WTC11 (cell line): ENCODE measurements at regions not wholly inside any gene's neighbourhood (a gene's known extent, or its start where the extent isn't known, plus 50 kb on each side); places are given as distances from the start of the nearest gene placed in this dataset.
A peak's percentile ranks its signal among the peaks of the same experiment; 100 is the strongest.

ENCODE experiments used
- ATAC-seq: fragments of 200-7000 bp; cut with Tn5 transposase; 2 replicates; pipeline ENCODE4 v1.10.0; 2021; ENCODE audit warnings: mild to moderate bottlenecking, moderate library complexity
- CTCF ChIA-PET: fragments of 300-600 bp; sonication (Branson Sonifier 250); formaldehyde crosslinking; loops from one replicate; lab custom pipeline; 2021; ENCODE audit warnings: antibody characterized with exemption; lab: Charles Lee
- POLR2A ChIA-PET: fragments of 350-600 bp; sonication (Branson Sonifier 250); formaldehyde crosslinking; loops from one replicate; lab custom pipeline; 2021; ENCODE audit warnings: antibody characterized with exemption; lab: Charles Lee
- DNase-seq: peaks from one replicate; pipeline ENCODE4 v3.0.0; 2021; ENCODE audit warnings: low spot score
- H3K27ac Mint-ChIP-seq: 2 replicates; pipeline ENCODE4 v1.8.0; 2021; ENCODE audit warnings: mixed read lengths
- H3K27me3 Mint-ChIP-seq: 2 replicates; pipeline ENCODE4 v1.8.0; 2021; ENCODE audit warnings: low read depth, mild to moderate bottlenecking, moderate library complexity, mixed read lengths
- H3K36me3 Mint-ChIP-seq: 2 replicates; pipeline ENCODE4 v1.8.0; 2021; ENCODE audit warnings: mixed read lengths
- H3K4me1 Mint-ChIP-seq: 2 replicates; pipeline ENCODE4 v1.8.0; 2022; ENCODE audit warnings: mixed read lengths
- H3K4me3 Mint-ChIP-seq: 2 replicates; pipeline ENCODE4 v1.8.0; 2021; ENCODE audit warnings: mild to moderate bottlenecking, moderate library complexity, mixed read lengths
- H3K9me3 Mint-ChIP-seq: 2 replicates; pipeline ENCODE4 v1.8.0; 2021; ENCODE audit warnings: mixed read lengths
- ATF1 ChIP-seq: sonication (generic); formaldehyde crosslinking; IDR thresholded peaks from 2 replicates; pipeline ENCODE4 v1.8.1; 2023; ENCODE audit warnings: mild to moderate bottlenecking, moderate library complexity, missing genetic modification reagents
- CREB1 ChIP-seq: sonication (generic); formaldehyde crosslinking; IDR thresholded peaks from 2 replicates; pipeline ENCODE4 v1.8.0; 2023; ENCODE audit warnings: mild to moderate bottlenecking, missing genetic modification reagents
- ESRRA ChIP-seq: sonication (generic); formaldehyde crosslinking; IDR thresholded peaks from 2 replicates; pipeline ENCODE4 v1.8.1; 2022; ENCODE audit warnings: mild to moderate bottlenecking, missing genetic modification reagents, borderline replicate concordance
- FOXP1 ChIP-seq: sonication (generic); formaldehyde crosslinking; IDR thresholded peaks from 2 replicates; pipeline ENCODE4 v1.8.0; 2022; ENCODE audit warnings: missing genetic modification reagents, mild to moderate bottlenecking, moderate library complexity, borderline replicate concordance
- GABPB1 ChIP-seq: sonication (generic); formaldehyde crosslinking; IDR thresholded peaks from 2 replicates; pipeline ENCODE4 v1.8.1; 2023; ENCODE audit warnings: mild to moderate bottlenecking, missing genetic modification reagents
- GTF2I ChIP-seq: fragments of 250-450 bp; sonication (Bioruptor Pico); conservative IDR thresholded peaks from 2 replicates; pipeline ENCODE4 v1.4.0; 2021; ENCODE audit warnings: mild to moderate bottlenecking
- IRF1 ChIP-seq: sonication (generic); formaldehyde crosslinking; IDR thresholded peaks from 2 replicates; pipeline ENCODE4 v1.8.0; 2023; ENCODE audit warnings: missing genetic modification reagents
- JUN ChIP-seq: sonication (generic); formaldehyde crosslinking; IDR thresholded peaks from 2 replicates; pipeline ENCODE4 v1.8.0; 2023; ENCODE audit warnings: mild to moderate bottlenecking, missing genetic modification reagents
- NR1H2 ChIP-seq: sonication (generic); formaldehyde crosslinking; IDR thresholded peaks from 2 replicates; pipeline ENCODE4 v1.9.0; 2021; ENCODE audit warnings: mild to moderate bottlenecking, moderate library complexity, missing genetic modification reagents
- NR3C1 ChIP-seq: sonication (generic); formaldehyde crosslinking; conservative IDR thresholded peaks from 2 replicates; pipeline ENCODE4 v1.8.1; 2023; ENCODE audit warnings: low read depth, mild to moderate bottlenecking, missing genetic modification reagents
- PRRX2 ChIP-seq: fragments of 250-450 bp; sonication (Bioruptor Pico); IDR thresholded peaks from 2 replicates; pipeline ENCODE4 v1.8.0; 2021; ENCODE audit warnings: mild to moderate bottlenecking
- RORB ChIP-seq: fragments of 250-450 bp; sonication (Bioruptor Pico); IDR thresholded peaks from 2 replicates; pipeline ENCODE4 v1.9.0; 2021; ENCODE audit warnings: mild to moderate bottlenecking
- SMAD3 ChIP-seq: sonication (generic); formaldehyde crosslinking; IDR thresholded peaks from 2 replicates; pipeline ENCODE4 v1.8.0; 2022; ENCODE audit warnings: missing genetic modification reagents, mild to moderate bottlenecking, borderline replicate concordance
- SMAD4 ChIP-seq: sonication (generic); formaldehyde crosslinking; IDR thresholded peaks from 2 replicates; pipeline ENCODE4 v1.8.0; 2022; ENCODE audit warnings: mild to moderate bottlenecking, missing genetic modification reagents
- TEAD1 ChIP-seq: sonication (generic); formaldehyde crosslinking; IDR thresholded peaks from 2 replicates; pipeline ENCODE4 v1.8.0; 2022; ENCODE audit warnings: mild to moderate bottlenecking, missing genetic modification reagents
- ZNF396 ChIP-seq: fragments of 250-450 bp; sonication (Bioruptor Pico); IDR thresholded peaks from 2 replicates; pipeline ENCODE4 v1.8.0; 2021; ENCODE audit warnings: mild to moderate bottlenecking, moderate library complexity, borderline replicate concordance
- TF ChIP-seq, protein P1 (sequence below): sonication (generic); formaldehyde crosslinking; IDR thresholded peaks from 2 replicates; pipeline ENCODE4 v1.8.1; 2023; ENCODE audit warnings: mild to moderate bottlenecking, missing genetic modification reagents, moderate library complexity
- TF ChIP-seq, protein P2 (sequence below): fragments of 250-450 bp; sonication (Bioruptor Pico); IDR thresholded peaks from 2 replicates; pipeline ENCODE4 v1.8.0; 2021; ENCODE audit warnings: mild to moderate bottlenecking
- TF ChIP-seq, protein P3 (sequence below): sonication (generic); formaldehyde crosslinking; IDR thresholded peaks from 2 replicates; pipeline ENCODE4 v1.8.0; 2022; ENCODE audit warnings: mild to moderate bottlenecking, missing genetic modification reagents
- TF ChIP-seq, protein P4 (sequence below): sonication (generic); formaldehyde crosslinking; IDR thresholded peaks from 2 replicates; pipeline ENCODE4 v1.8.1; 2022; ENCODE audit warnings: low read depth, missing genetic modification reagents, borderline replicate concordance

GRCh38 chr18:77365667-77366066, 116.0 kb downstream of the GALR1 start:
- Mint-ChIP-seq H3K4me1 (peaks cover 8% of the 10 kb centered on the region), H3K27ac (no peak overlapping the region), H3K9me3 (peaks cover 70% of the 10 kb centered on the region), H3K27me3 (peaks cover 4% of the 10 kb centered on the region; the same call in 1 of the 2 replicates), H3K36me3 (peaks cover 38% of the 10 kb centered on the region), H3K4me3 (no peak overlapping the region)
- TF ChIP-seq ZNF396 (no peak), IRF1 (CRISPR knock-in tag) (no peak), SMAD3 (CRISPR knock-in tag) (no peak), TEAD1 (CRISPR knock-in tag) (no peak), RORB (CRISPR knock-in tag) (no peak), SMAD4 (CRISPR knock-in tag) (no peak), NR1H2 (CRISPR knock-in tag) (no peak), PRRX2 (CRISPR knock-in tag) (no peak), ATF1 (CRISPR knock-in tag) (no peak), ESRRA (CRISPR knock-in tag) (no peak), FOXP1 (CRISPR knock-in tag) (no peak)
- TF ChIP-seq, protein P1, sequence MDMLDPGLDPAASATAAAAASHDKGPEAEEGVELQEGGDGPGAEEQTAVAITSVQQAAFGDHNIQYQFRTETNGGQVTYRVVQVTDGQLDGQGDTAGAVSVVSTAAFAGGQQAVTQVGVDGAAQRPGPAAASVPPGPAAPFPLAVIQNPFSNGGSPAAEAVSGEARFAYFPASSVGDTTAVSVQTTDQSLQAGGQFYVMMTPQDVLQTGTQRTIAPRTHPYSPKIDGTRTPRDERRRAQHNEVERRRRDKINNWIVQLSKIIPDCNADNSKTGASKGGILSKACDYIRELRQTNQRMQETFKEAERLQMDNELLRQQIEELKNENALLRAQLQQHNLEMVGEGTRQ (CRISPR knock-in tag) = no peak
- ChIA-PET POLR2A (no interaction called here), CTCF (no interaction called here)
- ATAC-seq = no peak
- no peak for DNase-seq

DNA sequence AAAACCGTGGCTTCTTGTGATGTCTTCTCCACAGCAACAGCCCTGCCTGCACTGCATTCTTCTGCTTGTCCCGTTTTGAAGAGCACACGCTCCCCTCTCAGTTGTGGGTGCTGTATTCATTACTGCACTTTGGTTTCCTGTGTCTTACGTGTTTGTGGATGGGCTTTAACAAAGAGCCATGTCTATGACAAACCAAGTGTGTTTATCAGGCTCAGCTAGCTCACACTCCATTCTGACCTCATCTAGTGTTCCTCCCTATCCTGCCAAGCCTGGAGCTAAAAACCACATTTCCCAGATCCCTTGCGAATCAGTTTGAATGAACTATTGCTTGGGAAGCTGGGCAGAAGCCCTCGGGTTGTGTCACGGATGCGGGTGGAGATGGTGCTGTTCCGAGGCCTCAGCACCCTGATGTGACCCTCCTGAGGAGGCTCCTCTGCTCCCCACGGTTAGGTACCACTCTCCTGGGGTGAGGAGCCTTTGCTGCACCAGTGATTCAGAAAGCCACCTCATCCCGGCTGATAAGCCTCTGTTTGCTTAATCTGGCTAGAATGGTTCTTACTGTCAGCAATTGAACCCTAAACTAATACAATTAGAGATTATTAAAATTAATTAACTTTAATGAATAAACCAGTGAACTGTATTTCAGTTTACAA, 116.5 kb downstream of the GALR1 start:
- Mint-ChIP-seq H3K4me1 (peaks cover 8% of the 10 kb centered on the region), H3K9me3 (peaks cover 65% of the 10 kb centered on the region), H3K27ac (no peak overlapping the region), H3K27me3 (peaks cover 4% of the 10 kb centered on the region; the same call in 1 of the 2 replicates), H3K4me3 (no peak overlapping the region), H3K36me3 (peaks cover 38% of the 10 kb centered on the region)
- ATAC-seq (no peak), DNase-seq (no peak)
- TF ChIP-seq, protein P2, sequence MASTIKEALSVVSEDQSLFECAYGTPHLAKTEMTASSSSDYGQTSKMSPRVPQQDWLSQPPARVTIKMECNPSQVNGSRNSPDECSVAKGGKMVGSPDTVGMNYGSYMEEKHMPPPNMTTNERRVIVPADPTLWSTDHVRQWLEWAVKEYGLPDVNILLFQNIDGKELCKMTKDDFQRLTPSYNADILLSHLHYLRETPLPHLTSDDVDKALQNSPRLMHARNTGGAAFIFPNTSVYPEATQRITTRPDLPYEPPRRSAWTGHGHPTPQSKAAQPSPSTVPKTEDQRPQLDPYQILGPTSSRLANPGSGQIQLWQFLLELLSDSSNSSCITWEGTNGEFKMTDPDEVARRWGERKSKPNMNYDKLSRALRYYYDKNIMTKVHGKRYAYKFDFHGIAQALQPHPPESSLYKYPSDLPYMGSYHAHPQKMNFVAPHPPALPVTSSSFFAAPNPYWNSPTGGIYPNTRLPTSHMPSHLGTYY (CRISPR knock-in tag) = no peak
- TF ChIP-seq GTF2I (CRISPR knock-in tag) = no peak
- ChIA-PET POLR2A (interaction anchor here (0.7 kb wide), 1 partner anchor 117 kb away, joined by 3 read pairs; no protein-coding TSS in a partner anchor), CTCF (no interaction called here)

DNA sequence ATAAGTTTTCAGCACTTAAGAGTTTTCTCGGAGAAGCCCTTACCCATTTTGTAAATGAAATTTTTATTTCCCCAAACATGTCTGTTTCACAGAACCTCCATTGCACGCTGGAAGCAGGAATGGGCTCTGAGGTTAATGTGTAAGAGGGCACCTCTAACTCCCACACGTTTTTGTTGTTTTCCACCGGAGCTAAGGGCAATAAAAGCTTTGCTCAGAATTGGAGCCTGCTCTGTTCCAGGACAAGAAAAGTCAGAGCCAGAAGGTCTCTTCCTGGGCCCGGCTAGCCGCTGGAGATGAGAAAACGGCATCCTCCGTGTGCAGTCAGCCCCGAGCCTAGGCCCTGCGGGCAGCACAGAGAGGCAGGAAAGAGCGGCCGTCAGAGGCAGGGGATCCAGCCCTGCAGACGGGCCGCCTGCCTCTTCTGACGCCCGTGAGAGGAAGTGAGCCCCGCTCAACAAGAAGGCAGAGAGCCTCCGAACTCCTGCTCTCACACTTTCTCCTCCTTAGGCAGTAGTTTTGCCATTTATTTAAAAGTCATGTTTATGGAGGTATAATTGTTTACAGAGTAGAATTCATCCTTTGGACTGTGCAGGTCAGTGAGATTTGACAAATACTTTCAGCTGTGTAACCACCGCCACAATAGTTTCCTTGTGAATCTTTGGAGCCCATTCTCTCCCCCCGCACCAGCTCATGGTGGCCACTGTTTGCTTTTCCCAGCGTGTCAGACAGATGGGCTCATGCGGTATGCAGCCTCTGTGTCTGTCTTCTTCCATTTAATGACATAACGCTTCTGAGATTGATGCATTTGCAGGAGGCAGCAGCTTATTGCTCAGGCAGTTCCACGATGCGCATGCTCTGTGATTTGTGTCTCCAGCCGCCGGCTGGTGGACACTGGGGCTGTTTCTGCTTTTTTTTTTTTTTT, 117.3 kb downstream of the GALR1 start:
- POLR2A ChIA-PET = interaction anchor here (0.7 to 0.9 kb wide), 2 partner anchors 10 to 116 kb away, joined by 3 to 4 read pairs; no protein-coding TSS in a partner anchor
- Mint-ChIP-seq H3K4me1 (peaks cover 8% of the 10 kb centered on the region), H3K4me3 (no peak overlapping the region), H3K36me3 (peaks cover 34% of the 10 kb centered on the region), H3K27me3 (peaks cover 4% of the 10 kb centered on the region; the same call in 1 of the 2 replicates), H3K27ac (no peak overlapping the region), H3K9me3 (peaks cover 57% of the 10 kb centered on the region)
- DNase-seq (no peak), ATAC-seq (peak; percentile 32; the same call in 1 of the 2 replicates)
- TF ChIP-seq, protein P3, sequence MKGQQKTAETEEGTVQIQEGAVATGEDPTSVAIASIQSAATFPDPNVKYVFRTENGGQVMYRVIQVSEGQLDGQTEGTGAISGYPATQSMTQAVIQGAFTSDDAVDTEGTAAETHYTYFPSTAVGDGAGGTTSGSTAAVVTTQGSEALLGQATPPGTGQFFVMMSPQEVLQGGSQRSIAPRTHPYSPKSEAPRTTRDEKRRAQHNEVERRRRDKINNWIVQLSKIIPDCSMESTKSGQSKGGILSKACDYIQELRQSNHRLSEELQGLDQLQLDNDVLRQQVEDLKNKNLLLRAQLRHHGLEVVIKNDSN (CRISPR knock-in tag) = no peak
- TF ChIP-seq, protein P4, sequence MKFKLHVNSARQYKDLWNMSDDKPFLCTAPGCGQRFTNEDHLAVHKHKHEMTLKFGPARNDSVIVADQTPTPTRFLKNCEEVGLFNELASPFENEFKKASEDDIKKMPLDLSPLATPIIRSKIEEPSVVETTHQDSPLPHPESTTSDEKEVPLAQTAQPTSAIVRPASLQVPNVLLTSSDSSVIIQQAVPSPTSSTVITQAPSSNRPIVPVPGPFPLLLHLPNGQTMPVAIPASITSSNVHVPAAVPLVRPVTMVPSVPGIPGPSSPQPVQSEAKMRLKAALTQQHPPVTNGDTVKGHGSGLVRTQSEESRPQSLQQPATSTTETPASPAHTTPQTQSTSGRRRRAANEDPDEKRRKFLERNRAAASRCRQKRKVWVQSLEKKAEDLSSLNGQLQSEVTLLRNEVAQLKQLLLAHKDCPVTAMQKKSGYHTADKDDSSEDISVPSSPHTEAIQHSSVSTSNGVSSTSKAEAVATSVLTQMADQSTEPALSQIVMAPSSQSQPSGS (CRISPR knock-in tag) = no peak
- TF ChIP-seq RORB (CRISPR knock-in tag) (no peak), JUN (CRISPR knock-in tag) (no peak), GABPB1 (CRISPR knock-in tag) (0 out of 2 replicates have a peak, but pooled peaks have one; percentile 14), CREB1 (CRISPR knock-in tag) (no peak), ESRRA (CRISPR knock-in tag) (no peak), NR3C1 (CRISPR knock-in tag) (no peak)
- CTCF ChIA-PET = interaction anchor here (0.7 to 1.3 kb wide), 3 partner anchors 14 to 244 kb away, joined by 3 to 5 read pairs (median 3); no protein-coding TSS in a partner anchor
